ENCODE measurements at regions not wholly inside any gene's neighbourhood (a gene's known extent, or its start where the extent isn't known, plus 50 kb on each side); places are given as distances from the start of the nearest gene placed in this dataset.

DNA sequence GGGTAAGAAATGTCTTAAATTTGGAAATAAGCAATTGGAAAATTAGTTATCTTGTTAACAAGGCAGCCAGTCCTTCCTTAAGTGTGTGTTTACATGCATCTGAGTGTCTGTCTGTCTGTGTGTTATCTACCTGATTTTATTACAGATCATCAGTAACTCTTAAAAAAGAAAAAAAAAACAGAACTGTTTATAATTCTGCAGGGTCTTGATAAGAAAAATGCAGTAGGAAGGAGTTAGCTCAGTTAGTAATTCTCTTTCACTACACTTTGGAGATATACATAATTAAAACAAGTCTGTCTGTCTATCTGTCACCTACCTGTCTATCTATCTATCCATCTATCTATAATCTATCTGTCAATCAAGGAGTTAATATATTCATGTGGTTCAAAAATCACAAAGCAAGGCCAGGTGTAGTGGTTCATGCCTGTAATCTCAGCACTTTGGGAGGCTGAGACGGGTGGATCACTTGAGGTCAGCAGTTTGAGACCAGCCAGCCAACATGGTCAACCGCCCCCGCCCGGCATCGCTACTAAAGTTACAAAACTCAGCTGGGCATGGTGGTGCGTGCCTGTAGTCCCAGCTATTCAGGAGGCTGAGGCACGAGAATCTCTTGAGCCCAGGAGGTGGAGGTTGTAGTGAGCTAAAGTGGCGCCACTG lies 135.5 kb upstream of the SGO1 start:
- no peak for DNase-seq (ENCODE audit: unreplicated experiment)
- CTCF ChIA-PET, result no interaction called here
- H3K36me3 Mint-ChIP-seq (ENCODE audit: insufficient read depth, unreplicated experiment), result no peaks in the 10 kb centered on the region
- H3K27me3 Mint-ChIP-seq (ENCODE audit: insufficient read depth, unreplicated experiment), result no peaks in the 10 kb centered on the region
- no peaks in the 10 kb centered on the region for H3K9me3 Mint-ChIP-seq (ENCODE audit: unreplicated experiment)
- intact Hi-C loops (cut with micrococcal nuclease), result no loop called here
- POLR2A ChIA-PET, result no interaction called here
- TF ChIP-seq, protein P1, sequence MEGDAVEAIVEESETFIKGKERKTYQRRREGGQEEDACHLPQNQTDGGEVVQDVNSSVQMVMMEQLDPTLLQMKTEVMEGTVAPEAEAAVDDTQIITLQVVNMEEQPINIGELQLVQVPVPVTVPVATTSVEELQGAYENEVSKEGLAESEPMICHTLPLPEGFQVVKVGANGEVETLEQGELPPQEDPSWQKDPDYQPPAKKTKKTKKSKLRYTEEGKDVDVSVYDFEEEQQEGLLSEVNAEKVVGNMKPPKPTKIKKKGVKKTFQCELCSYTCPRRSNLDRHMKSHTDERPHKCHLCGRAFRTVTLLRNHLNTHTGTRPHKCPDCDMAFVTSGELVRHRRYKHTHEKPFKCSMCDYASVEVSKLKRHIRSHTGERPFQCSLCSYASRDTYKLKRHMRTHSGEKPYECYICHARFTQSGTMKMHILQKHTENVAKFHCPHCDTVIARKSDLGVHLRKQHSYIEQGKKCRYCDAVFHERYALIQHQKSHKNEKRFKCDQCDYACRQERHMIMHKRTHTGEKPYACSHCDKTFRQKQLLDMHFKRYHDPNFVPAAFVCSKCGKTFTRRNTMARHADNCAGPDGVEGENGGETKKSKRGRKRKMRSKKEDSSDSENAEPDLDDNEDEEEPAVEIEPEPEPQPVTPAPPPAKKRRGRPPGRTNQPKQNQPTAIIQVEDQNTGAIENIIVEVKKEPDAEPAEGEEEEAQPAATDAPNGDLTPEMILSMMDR (IDR thresholded peaks at IDR 0.05; ENCODE audit: unreplicated experiment), result no peak
- H3K4me3 Mint-ChIP-seq (ENCODE audit: unreplicated experiment), result no peak overlapping the region
- H3K4me1 Mint-ChIP-seq (ENCODE audit: insufficient read depth, unreplicated experiment), result no peaks in the 10 kb centered on the region
- no peak overlapping the region for H3K27ac Mint-ChIP-seq (ENCODE audit: low read depth, unreplicated experiment)
- BruUV-seq (replicated peaks), result no TSS peak

DNA sequence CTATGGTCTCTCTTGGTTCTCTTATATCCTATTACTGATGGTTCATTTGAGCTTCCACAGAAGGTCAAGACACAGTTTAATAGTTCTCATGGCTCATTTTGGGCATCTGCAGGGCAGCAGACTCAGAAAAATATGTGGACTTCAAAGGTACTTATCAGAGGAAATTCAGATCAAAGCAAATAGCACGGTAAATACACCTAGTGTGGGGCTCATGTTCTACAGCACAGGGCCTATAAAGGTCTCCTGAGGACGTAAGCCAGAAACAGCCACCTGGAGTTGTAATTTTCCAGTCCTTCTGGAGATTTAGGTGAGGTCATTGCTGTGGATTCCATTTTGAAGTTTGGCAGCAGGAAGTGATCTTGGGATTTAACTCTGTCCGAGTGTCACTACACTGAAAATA lies 134.5 kb upstream of the SGO1 start:
- intact Hi-C loops (cut with micrococcal nuclease), result no loop called here
- Mint-ChIP-seq H3K4me3 (ENCODE audit: unreplicated experiment) (no peak overlapping the region), H3K27ac (ENCODE audit: low read depth, unreplicated experiment) (no peak overlapping the region), H3K36me3 (ENCODE audit: insufficient read depth, unreplicated experiment) (no peaks in the 10 kb centered on the region), H3K4me1 (ENCODE audit: insufficient read depth, unreplicated experiment) (no peaks in the 10 kb centered on the region), H3K27me3 (ENCODE audit: insufficient read depth, unreplicated experiment) (no peaks in the 10 kb centered on the region), H3K9me3 (ENCODE audit: unreplicated experiment) (no peaks in the 10 kb centered on the region)
- no TSS peak for BruUV-seq (replicated peaks)
- DNase-seq (ENCODE audit: unreplicated experiment), result no peak
- POLR2A ChIA-PET, result no interaction called here
- CTCF ChIA-PET, result no interaction called here
- TF ChIP-seq, protein P1 (IDR thresholded peaks at IDR 0.05; ENCODE audit: unreplicated experiment), result no peak

DNA sequence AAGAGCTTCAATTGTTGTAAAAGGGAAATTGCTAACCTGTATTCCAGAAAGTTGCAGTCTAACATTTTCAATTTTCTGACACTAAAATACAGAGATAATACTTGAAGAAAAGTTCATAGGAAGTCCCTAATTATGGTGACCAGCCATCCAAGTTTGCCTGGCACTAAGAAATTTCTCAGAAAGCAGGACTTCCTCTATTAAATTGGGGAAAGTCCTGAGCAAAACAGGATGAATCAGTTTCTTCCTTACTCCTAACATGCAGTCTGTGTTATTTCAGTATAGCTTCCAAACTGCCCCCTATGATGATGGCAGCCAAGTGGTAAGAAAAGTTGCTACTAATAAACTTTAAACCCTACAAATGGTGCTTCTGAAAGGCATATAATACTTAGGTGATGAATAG lies 133.5 kb upstream of the SGO1 start:
- CTCF ChIA-PET, result no interaction called here
- no peaks in the 10 kb centered on the region for H3K27me3 Mint-ChIP-seq (ENCODE audit: insufficient read depth, unreplicated experiment)
- no TSS peak for BruUV-seq (replicated peaks)
- H3K4me3 Mint-ChIP-seq (ENCODE audit: unreplicated experiment), result no peak overlapping the region
- H3K4me1 Mint-ChIP-seq (ENCODE audit: insufficient read depth, unreplicated experiment), result no peaks in the 10 kb centered on the region
- POLR2A ChIA-PET, result interaction anchor here (0.5 to 1.0 kb wide), 2 partner anchors 8 to 269 kb away, joined by 3 to 4 read pairs; no protein-coding TSS in a partner anchor
- TF ChIP-seq, protein P1 (IDR thresholded peaks at IDR 0.05; ENCODE audit: unreplicated experiment), result no peak
- no peaks in the 10 kb centered on the region for H3K9me3 Mint-ChIP-seq (ENCODE audit: unreplicated experiment)
- intact Hi-C loops (cut with micrococcal nuclease), result no loop called here
- no peak for DNase-seq (ENCODE audit: unreplicated experiment)
- H3K36me3 Mint-ChIP-seq (ENCODE audit: insufficient read depth, unreplicated experiment), result no peaks in the 10 kb centered on the region
- H3K27ac Mint-ChIP-seq (ENCODE audit: low read depth, unreplicated experiment), result no peak overlapping the region

DNA sequence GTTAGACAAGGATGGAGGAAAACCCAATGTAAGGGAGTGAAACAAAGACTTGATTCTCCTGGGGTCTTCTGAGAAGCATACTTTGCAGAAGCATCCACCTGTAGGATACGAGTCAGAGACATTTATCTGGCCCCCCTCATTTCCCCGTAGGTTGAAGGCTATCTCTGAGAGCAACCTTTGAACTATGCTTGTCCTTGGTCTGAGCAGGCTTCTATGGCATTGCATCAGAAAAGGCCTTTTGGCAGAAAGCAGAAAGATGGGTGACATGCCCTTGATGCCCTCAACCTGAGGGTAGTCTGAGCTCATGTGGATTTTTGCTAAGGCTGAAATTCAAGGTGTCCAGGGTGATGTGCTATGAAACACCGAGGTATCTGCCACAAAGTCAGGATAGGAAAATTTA lies 131.6 kb upstream of the SGO1 start:
- Mint-ChIP-seq H3K36me3 (ENCODE audit: insufficient read depth, unreplicated experiment) (no peaks in the 10 kb centered on the region), H3K4me3 (ENCODE audit: unreplicated experiment) (no peak overlapping the region), H3K27ac (ENCODE audit: low read depth, unreplicated experiment) (no peak overlapping the region), H3K27me3 (ENCODE audit: insufficient read depth, unreplicated experiment) (no peaks in the 10 kb centered on the region), H3K4me1 (ENCODE audit: insufficient read depth, unreplicated experiment) (no peaks in the 10 kb centered on the region), H3K9me3 (ENCODE audit: unreplicated experiment) (no peaks in the 10 kb centered on the region)
- CTCF ChIA-PET, result interaction anchor here (0.6 to 0.7 kb wide), 2 partner anchors 48 to 102 kb away, joined by 3 to 5 read pairs; no protein-coding TSS in a partner anchor
- intact Hi-C loops (cut with micrococcal nuclease), result no loop called here
- POLR2A ChIA-PET, result interaction anchor here (0.6 kb wide), 1 partner anchor 781 kb away, joined by 3 read pairs; no protein-coding TSS in a partner anchor
- TF ChIP-seq, protein P1 (IDR thresholded peaks at IDR 0.05; ENCODE audit: unreplicated experiment), result no peak
- BruUV-seq (replicated peaks), result no TSS peak
- DNase-seq (ENCODE audit: unreplicated experiment), result no peak
